Gastrocnemius medialis (tissue), 4 donors: ENCODE measurements at regions not wholly inside any gene's neighbourhood (a gene's known extent, or its start where the extent isn't known, plus 50 kb on each side); places are given as distances from the start of the nearest gene placed in this dataset.

Source experiments
- ATAC-seq, 2 donors: fragments of 150-250 bp; one replicate each; pipeline ENCODE4 v1.9.1; 2016
- DNase-seq, 2 donors: peaks; one replicate each; pipeline ENCODE4 v3.0.0-alpha.2; 2019
- H3K27ac ChIP-seq, 4 donors: fragments of 200-600 bp; sonication (generic); 1 replicate in 1 of 4; 2 replicates in 3 of 4; pipeline ENCODE4 v1.5.1; 2016 to 2018; ENCODE audit warnings: mild to moderate bottlenecking in 2 of 4, moderate library complexity in 1 of 4
- H3K27me3 ChIP-seq, 3 donors: fragments of 200-600 bp; sonication (generic) in 2 of 3; 1 replicate in 1 of 3; 2 replicates in 2 of 3; pipeline versions ENCODE4 v1.5.1 to v1.6.0; 2016 to 2019; ENCODE audit warnings: mild to moderate bottlenecking in 1 of 3, moderate library complexity in 1 of 3
- H3K36me3 ChIP-seq, 2 donors: fragments of 200-600 bp; sonication (generic) in 1 of 2; one replicate each; pipeline ENCODE4 v1.5.1; 2017 to 2018
- H3K4me1 ChIP-seq, 2 donors: fragments of 200-600 bp; sonication (generic) in 1 of 2; one replicate each; pipeline ENCODE4 v1.5.1; 2016 to 2017; ENCODE audit warnings: mild to moderate bottlenecking in 2 of 2
- H3K4me3 ChIP-seq, 4 donors: fragments of 200-600 bp; sonication (generic) in 3 of 4; 1 replicate in 1 of 4; 2 replicates in 3 of 4; pipeline ENCODE4 v1.5.1; 2016 to 2019; ENCODE audit warnings: mild to moderate bottlenecking in 2 of 4
- H3K9me3 ChIP-seq, 3 donors: fragments of 200-600 bp; sonication (generic) in 2 of 3; 1 replicate in 1 of 3; 2 replicates in 2 of 3; pipeline ENCODE4 v1.5.1; 2016 to 2019
- CTCF ChIP-seq, 5 experiments: fragments of 450-650 bp in 3 of 5; fragments of 200-600 bp in 2 of 5; sonication (generic) in 2 of 5; IDR thresholded peaks in 4 of 5; conservative IDR thresholded peaks in 1 of 5; 1 replicate in 4 of 5; 2 replicates in 1 of 5; pipeline ENCODE4 v1.5.1; 2016 to 2019; ENCODE audit warnings: antibody characterized with exemption in 5 of 5, mild to moderate bottlenecking in 3 of 5, moderate library complexity in 3 of 5
- POLR2A ChIP-seq, 2 donors: fragments of 450-650 bp; IDR thresholded peaks; one replicate each; pipeline ENCODE4 v1.6.1; 2017; ENCODE audit warnings: antibody characterized with exemption in 2 of 2, mild to moderate bottlenecking in 2 of 2, moderate library complexity in 2 of 2
- in situ Hi-C, 4 donors: fragments of 200-750 bp; cut with MboI; loops; one replicate each; pipeline versions ENCODE4 v1.15.0 to v1.8.0; 2017; ENCODE audit warnings: low sequenced_read_pairs in 4 of 4
- intact Hi-C: fragments of 100-400 bp; cut with DNase I; formaldehyde crosslinking; loops from one replicate; pipeline ENCODE4 v1.15.1; 2023; ENCODE audit warnings: low total_unique reads

- TF ChIP-seq POLR2A (IDR thresholded peaks at IDR 0.05) (no peak), CTCF (IDR thresholded peaks at IDR 0.05 in 4 of 5, conservative IDR thresholded peaks at IDR 0.05 in 1 of 5) (no peak)
- in situ Hi-C loops (no loop called here), intact Hi-C loops (no loop called here)
- H3K9me3 ChIP-seq = no peaks in the 10 kb centered on the region
- H3K27ac ChIP-seq = no peak overlapping the region
- DNase-seq = no peak
- no peaks in the 10 kb centered on the region for H3K27me3 ChIP-seq
- ATAC-seq = no peak
- H3K4me1 ChIP-seq = no peaks in the 10 kb centered on the region
- H3K36me3 ChIP-seq = no peaks in the 10 kb centered on the region
- no peak overlapping the region for H3K4me3 ChIP-seq
Observed at GRCh38 chr6:21413428-21413827, 180.1 kb upstream of the SOX4 start.

GRCh38 chr6:21414065-21414464 lies 179.5 kb upstream of the SOX4 start:
- no peaks in the 10 kb centered on the region for H3K36me3 ChIP-seq
- no peaks in the 10 kb centered on the region for H3K27me3 ChIP-seq
- in situ Hi-C loops = no loop called here
- H3K4me3 ChIP-seq = no peak overlapping the region
- TF ChIP-seq POLR2A (IDR thresholded peaks at IDR 0.05) (no peak), CTCF (IDR thresholded peaks at IDR 0.05 in 4 of 5, conservative IDR thresholded peaks at IDR 0.05 in 1 of 5) (no peak)
- intact Hi-C loops = no loop called here
- H3K9me3 ChIP-seq = no peaks in the 10 kb centered on the region
- no peaks in the 10 kb centered on the region for H3K4me1 ChIP-seq
- H3K27ac ChIP-seq = no peak overlapping the region
- ATAC-seq (no peak), DNase-seq (no peak)

GRCh38 chr6:21420146-21420878 lies 173.2 kb upstream of the SOX4 start:
- no peaks in the 10 kb centered on the region for H3K36me3 ChIP-seq
- H3K4me3 ChIP-seq = no peak overlapping the region
- no peak overlapping the region for H3K27ac ChIP-seq
- no peak for ATAC-seq
- TF ChIP-seq CTCF (IDR thresholded peaks at IDR 0.05 in 4 of 5, conservative IDR thresholded peaks at IDR 0.05 in 1 of 5) (no peak), POLR2A (IDR thresholded peaks at IDR 0.05) (no peak)
- no peaks in the 10 kb centered on the region for H3K27me3 ChIP-seq
- no peak for DNase-seq
- H3K4me1 ChIP-seq = no peaks in the 10 kb centered on the region
- no peaks in the 10 kb centered on the region for H3K9me3 ChIP-seq
- in situ Hi-C loops = no loop called here
- intact Hi-C loops = no loop called here

GRCh38 chr6:21420926-21421325 lies 172.6 kb upstream of the SOX4 start:
- Histone ChIP-seq H3K36me3 (no peaks in the 10 kb centered on the region), H3K27ac (no peak overlapping the region), H3K27me3 (no peaks in the 10 kb centered on the region), H3K9me3 (no peaks in the 10 kb centered on the region), H3K4me1 (no peaks in the 10 kb centered on the region), H3K4me3 (no peak overlapping the region)
- DNase-seq = no peak
- no peak for ATAC-seq
- TF ChIP-seq CTCF (IDR thresholded peaks at IDR 0.05 in 4 of 5, conservative IDR thresholded peaks at IDR 0.05 in 1 of 5) (no peak), POLR2A (IDR thresholded peaks at IDR 0.05) (no peak)
- intact Hi-C loops (no loop called here), in situ Hi-C loops (no loop called here)
